ENCODE measurements at regions not wholly inside any gene's neighbourhood (a gene's known extent, or its start where the extent isn't known, plus 50 kb on each side); places are given as distances from the start of the nearest gene placed in this dataset.

DNA sequence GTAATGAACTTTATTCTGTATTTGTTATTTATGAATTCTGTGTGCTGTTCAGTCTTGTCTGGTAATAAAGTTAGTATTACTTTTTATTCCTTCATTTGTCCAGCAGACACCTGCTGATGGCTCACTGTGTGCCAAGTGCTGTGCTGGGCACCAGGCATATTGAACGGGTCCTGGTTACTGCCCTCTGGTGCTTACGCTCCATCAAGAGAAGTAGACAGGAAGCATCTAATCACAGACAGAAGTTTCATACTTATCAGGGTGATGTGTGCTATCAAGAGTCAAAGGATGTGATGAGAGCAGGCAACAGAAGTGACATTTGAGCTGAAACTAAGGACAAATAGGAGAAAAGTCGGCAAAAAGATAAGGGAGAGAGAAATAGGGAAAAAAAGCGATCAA is 153.1 kb downstream of the FGF1 start:
- H3K79me2 ChIP-seq (ENCODE audit: control insufficient read depth, insufficient read depth, low read length), result no peaks in the 10 kb centered on the region
- H3K27ac ChIP-seq (ENCODE audit: control insufficient read depth, insufficient read depth), result no peak overlapping the region
- 55% methylated on average over 4 of the region's 4 CpGs for WGBS (ENCODE audit: insufficient coverage, insufficient replicate concordance, low lambda C conversion rate, missing lambda C conversion rate)
- no peak overlapping the region for H3K9ac ChIP-seq (ENCODE audit: control insufficient read depth, insufficient read depth, low read length)
- H2AFZ ChIP-seq (ENCODE audit: control insufficient read depth, low read depth, low read length), result no peak overlapping the region
- TF ChIP-seq ZBED1 (IDR thresholded peaks at IDR 0.05; ENCODE audit: borderline replicate concordance) (no peak), TCF3 (IDR thresholded peaks at IDR 0.05; ENCODE audit: borderline replicate concordance, insufficient read depth, low read depth, low read length) (no peak), TAF1 (IDR thresholded peaks at IDR 0.05; ENCODE audit: borderline replicate concordance, low read depth, low read length) (no peak)
- TF ChIP-seq, protein P1, sequence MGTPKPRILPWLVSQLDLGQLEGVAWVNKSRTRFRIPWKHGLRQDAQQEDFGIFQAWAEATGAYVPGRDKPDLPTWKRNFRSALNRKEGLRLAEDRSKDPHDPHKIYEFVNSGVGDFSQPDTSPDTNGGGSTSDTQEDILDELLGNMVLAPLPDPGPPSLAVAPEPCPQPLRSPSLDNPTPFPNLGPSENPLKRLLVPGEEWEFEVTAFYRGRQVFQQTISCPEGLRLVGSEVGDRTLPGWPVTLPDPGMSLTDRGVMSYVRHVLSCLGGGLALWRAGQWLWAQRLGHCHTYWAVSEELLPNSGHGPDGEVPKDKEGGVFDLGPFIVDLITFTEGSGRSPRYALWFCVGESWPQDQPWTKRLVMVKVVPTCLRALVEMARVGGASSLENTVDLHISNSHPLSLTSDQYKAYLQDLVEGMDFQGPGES (IDR thresholded peaks at IDR 0.05), result no peak
- in situ Hi-C loops (cut with MboI) (no loop called here), intact Hi-C loops (cut with micrococcal nuclease; ENCODE audit: unreplicated experiment) (no loop called here)
- POLR2A ChIA-PET, result no interaction called here
- FAIRE-seq, result peak; percentile 66
- no peak for DNase-seq (ENCODE audit: low read depth, low spot score)
- no peaks in the 10 kb centered on the region; the same call in 2 of the 3 replicates for H3K9me3 ChIP-seq (replicated peaks; ENCODE audit: control insufficient read depth, insufficient read depth, low read length)
- CTCF ChIA-PET, result no interaction called here
- H4K20me1 ChIP-seq (ENCODE audit: control insufficient read depth, insufficient read depth), result no peaks in the 10 kb centered on the region
- H3K4me1 ChIP-seq (ENCODE audit: control insufficient read depth, insufficient read depth, low read length), result no peaks in the 10 kb centered on the region; the same call in 1 of the 2 replicates
- RAD21 ChIA-PET (ENCODE audit: unreplicated experiment), result no interaction called here
- H3K36me3 ChIP-seq (ENCODE audit: control insufficient read depth in 2 of 2, insufficient read depth in 2 of 2, low read length in 1 of 2), result no peaks in the 10 kb centered on the region
- no TSS peak for BruUV-seq (replicated peaks)
- no peaks in the 10 kb centered on the region for H3K27me3 ChIP-seq (replicated peaks in 1 of 2; ENCODE audit: control insufficient read depth in 2 of 2, insufficient read depth in 2 of 2, low read length in 1 of 2)
- ATAC-seq, result no peak
- H3K4me3 ChIP-seq, result no peak overlapping the region
- H3K4me2 ChIP-seq (ENCODE audit: control insufficient read depth, insufficient read depth), result no peak overlapping the region
- SMC1A ChIA-PET (ENCODE audit: uncharacterized antibody, unreplicated experiment), result no interaction called here

DNA sequence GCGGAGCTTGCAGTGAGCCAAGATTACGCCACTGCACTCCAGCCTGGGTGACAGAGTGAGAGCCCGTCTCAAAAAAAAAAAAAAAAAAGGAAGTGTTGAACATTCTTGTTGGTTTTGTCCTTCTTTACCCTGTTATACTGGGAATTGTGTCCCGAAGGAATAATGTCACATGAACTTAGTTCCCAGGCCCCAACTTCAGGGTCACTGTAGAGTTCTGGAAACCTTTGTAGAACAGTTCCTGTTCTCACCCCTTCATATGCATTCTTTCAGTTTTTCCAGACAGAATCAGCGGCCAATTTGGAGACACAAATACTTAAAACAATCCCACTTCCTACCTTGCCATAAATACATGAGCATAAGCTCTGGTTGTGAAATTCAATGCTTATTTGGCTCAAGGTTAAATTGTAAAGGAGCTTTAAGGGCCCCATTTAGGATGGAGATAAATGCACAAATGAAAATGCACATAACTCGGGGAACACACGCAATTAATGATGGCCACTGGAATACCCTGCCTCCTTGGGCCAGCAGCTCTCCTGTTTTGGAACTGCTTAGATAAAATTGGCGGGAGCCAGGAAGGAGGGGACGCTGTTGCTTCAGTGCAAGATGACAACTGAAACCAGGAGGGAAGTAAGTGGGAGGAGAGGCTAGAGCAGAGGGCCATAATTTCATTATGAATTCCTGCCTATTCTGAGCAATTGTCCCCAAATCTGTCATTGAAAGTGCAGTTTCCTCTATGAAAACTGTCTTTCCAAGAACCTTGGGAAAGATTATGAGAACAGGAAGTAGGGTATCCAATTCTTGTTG is 153.7 kb downstream of the FGF1 start:
- Histone ChIP-seq H3K4me1 (ENCODE audit: control insufficient read depth, insufficient read depth, low read length) (no peaks in the 10 kb centered on the region; the same call in 1 of the 2 replicates), H3K4me2 (ENCODE audit: control insufficient read depth, insufficient read depth) (no peak overlapping the region), H3K9me3 (replicated peaks; ENCODE audit: control insufficient read depth, insufficient read depth, low read length) (no peaks in the 10 kb centered on the region; the same call in 2 of the 3 replicates), H3K27me3 (replicated peaks in 1 of 2; ENCODE audit: control insufficient read depth in 2 of 2, insufficient read depth in 2 of 2, low read length in 1 of 2) (no peaks in the 10 kb centered on the region), H3K79me2 (ENCODE audit: control insufficient read depth, insufficient read depth, low read length) (no peaks in the 10 kb centered on the region), H3K36me3 (ENCODE audit: control insufficient read depth in 2 of 2, insufficient read depth in 2 of 2, low read length in 1 of 2) (no peaks in the 10 kb centered on the region), H3K27ac (ENCODE audit: control insufficient read depth, insufficient read depth) (no peak overlapping the region), H4K20me1 (ENCODE audit: control insufficient read depth, insufficient read depth) (no peaks in the 10 kb centered on the region), H3K4me3 (no peak overlapping the region), H3K9ac (ENCODE audit: control insufficient read depth, insufficient read depth, low read length) (no peak overlapping the region), H2AFZ (ENCODE audit: control insufficient read depth, low read depth, low read length) (no peak overlapping the region)
- no peak for TF ChIP-seq BMI1 (IDR thresholded peaks at IDR 0.05; ENCODE audit: borderline replicate concordance)
- ATAC-seq, result no peak
- WGBS (ENCODE audit: insufficient coverage, insufficient replicate concordance, low lambda C conversion rate, missing lambda C conversion rate), result 48% methylated on average over 7 of the region's 9 CpGs
- intact Hi-C loops (cut with micrococcal nuclease; ENCODE audit: unreplicated experiment) (no loop called here), in situ Hi-C loops (cut with MboI) (no loop called here)
- SMC1A ChIA-PET (ENCODE audit: uncharacterized antibody, unreplicated experiment), result no interaction called here
- no TSS peak for BruUV-seq (replicated peaks)
- POLR2A ChIA-PET, result no interaction called here
- CTCF ChIA-PET, result no interaction called here
- no peak for DNase-seq (ENCODE audit: low read depth, low spot score)
- RAD21 ChIA-PET (ENCODE audit: unreplicated experiment), result no interaction called here
- no peak for FAIRE-seq

All from GM12878 (cell line).